COLO829 (cell line): ENCODE measurements at regions not wholly inside any gene's neighbourhood (a gene's known extent, or its start where the extent isn't known, plus 50 kb on each side); places are given as distances from the start of the nearest gene placed in this dataset.
"Not testable (repeated sequence)": the region's sequence is repeated elsewhere in the genome, so short reads cannot be mapped to it uniquely, and the experiment has no call there.

Experiments used
- DNase-seq: peaks from one replicate; pipeline ENCODE4 v3.0.0; 2012; ENCODE audit warnings: low spot score

GRCh38 chr3:173216063-173216462 is 75.0 kb upstream of the SPATA16 start:
- no peak for DNase-seq

GRCh38 chr3:173214576-173214975 is 73.5 kb upstream of the SPATA16 start:
- peak; percentile 45 for DNase-seq

GRCh38 chr3:173199568-173199967 is 58.5 kb upstream of the SPATA16 start:
- DNase-seq: no peak

GRCh38 chr3:173194868-173195267 is 53.8 kb upstream of the SPATA16 start:
- DNase-seq: not testable (repeated sequence)

GRCh38 chr3:173191611-173192010 is 50.6 kb upstream of the SPATA16 start:
- DNase-seq: peak; percentile 11
